ENCODE measurements at regions not wholly inside any gene's neighbourhood (a gene's known extent, or its start where the extent isn't known, plus 50 kb on each side); places are given as distances from the start of the nearest gene placed in this dataset.

DNA sequence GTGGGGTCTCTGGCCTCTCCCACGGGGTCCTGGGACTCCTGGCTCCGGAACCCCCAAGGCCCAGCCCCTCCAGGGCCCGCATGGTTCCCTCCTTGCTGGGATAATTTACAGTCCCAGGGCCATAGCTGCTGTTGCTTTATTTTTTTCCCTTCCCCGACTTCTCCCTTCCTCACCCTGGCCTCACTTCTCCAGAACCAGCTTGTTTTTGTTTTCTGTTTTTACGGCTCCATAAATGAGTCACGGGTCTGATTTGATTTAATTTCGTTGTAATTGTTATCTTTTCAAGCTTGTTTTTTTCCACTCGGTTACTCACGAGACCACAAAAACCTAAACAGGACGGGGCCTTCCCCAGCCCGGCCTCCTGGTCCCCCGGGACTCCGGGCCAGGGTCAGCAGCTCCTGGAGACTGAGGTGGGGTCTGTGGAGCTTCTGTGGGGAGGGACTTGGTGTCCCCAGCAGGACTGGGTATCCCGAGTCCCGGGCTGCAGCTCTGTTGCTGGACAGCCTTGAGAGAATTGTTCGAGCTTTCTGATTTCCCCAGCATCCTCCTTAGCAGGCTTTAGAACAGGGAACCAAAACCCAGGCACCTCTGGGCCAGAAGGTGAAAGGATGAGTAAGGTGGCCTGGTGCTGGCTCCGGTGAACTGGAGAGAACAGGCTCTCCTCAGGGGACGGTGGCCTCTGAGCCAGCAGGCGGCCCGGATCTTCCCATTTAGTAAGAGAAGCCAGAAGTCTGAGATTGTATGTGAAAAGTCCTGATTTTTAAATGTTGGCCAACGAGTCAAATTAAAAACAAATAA lies 94.9 kb downstream of the CEBPB start:
- DNase-seq (ENCODE audit: low read depth in 2 of 2) = no peak

DNA sequence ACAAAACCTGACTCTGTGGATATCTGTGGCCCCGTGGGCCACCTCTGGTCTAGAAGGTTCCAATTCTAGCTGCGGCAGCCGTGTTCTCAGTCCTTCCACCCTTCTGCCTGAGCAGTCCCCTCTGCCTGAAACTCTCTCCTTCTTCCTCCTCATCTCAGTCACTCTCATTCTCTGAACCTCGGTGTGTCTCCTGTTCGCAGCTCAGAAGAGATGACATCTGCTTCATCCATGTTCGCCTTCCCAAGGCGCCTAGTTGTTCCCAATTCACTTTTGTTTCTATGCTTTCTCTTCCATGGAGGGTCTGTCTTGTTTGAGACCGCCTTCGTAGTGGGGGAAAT lies 95.5 kb downstream of the CEBPB start:
- no peak for DNase-seq (ENCODE audit: low read depth in 2 of 2)

DNA sequence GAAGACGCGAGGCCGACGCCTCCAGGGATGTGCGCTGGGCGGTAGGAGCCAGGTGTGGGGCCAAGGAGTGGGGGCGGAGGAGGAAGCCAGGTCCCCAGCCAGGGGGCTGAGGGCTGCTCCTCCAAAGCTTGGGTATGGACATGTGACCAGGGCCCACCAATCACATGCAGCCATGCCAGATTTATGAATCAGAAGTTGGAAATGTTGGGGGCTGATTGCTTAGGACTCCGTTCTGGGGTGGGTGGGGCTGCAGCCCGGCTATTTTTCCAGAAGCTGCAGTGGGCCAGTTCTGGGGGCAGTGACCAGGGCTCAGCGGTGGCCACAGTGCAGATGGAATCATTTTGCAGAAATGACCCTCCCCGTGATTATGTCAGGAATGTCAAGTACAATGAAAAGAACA lies 96.0 kb downstream of the CEBPB start:
- no peak for DNase-seq (ENCODE audit: low read depth in 2 of 2)

DNA sequence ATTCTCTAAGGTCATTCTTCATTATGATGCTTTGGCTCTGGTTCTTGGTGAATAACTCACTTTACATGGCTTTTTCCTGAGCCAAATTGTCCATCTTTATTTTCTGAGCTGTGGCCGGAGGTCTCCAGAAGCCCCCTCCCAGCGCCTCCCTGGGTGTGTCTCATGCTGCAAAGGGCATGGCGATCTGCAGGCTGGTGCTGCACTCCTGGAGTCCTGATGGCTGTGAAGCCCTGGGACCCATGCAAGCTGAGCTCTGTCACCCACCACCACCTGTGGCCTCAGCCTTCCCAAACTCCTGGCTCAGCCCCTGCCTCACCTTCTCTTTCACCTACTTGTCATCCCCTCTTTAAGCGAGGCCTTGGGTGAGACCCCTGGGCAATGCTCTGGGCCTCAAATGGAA lies 96.9 kb downstream of the CEBPB start:
- DNase-seq (ENCODE audit: low read depth in 2 of 2) = no peak

DNA sequence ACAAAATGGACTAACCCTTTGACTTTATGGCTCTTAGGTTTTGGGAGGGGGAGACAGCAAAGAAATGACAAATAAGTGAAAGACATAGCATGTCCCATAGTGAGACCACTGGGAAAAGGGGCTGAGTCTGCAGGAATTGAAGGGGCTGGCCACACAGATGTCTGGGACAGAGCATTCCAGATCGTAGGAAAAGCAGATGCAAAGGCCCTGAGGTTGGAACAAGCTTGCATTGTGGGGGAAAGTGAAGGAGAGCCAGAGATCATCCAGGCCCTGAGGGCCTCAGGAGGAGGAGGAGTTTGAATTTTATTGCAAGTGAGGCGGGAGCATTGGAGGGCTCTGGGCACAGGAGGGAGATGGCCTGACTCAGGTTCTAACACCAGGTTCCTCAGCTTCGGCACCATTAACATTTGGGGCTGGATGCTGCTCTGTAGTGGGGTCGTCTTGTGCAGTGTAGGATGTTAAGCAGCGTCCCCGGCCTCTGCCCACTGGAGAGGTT lies 97.5 kb downstream of the CEBPB start:
- no peak for DNase-seq (ENCODE audit: low read depth in 2 of 2)

DNA sequence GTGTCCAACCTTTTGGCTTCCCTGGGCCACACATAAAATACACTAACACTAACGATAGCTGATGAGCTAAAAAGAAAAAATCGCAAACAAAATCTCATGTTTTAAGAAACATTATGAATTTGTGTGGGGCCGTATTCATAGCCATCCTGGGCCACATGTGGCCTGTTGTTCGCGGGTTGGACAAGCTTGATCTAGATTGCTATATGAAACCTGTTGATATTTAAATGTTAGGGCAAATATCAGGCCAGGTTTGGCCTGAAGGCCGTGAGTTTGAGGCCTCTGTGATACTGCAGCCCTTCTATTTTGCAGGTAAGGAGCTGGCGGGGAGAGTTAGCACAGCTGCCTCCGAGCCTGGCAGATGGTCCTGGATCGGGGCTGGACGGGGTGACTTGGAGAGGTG lies 99.0 kb downstream of the CEBPB start:
- DNase-seq (ENCODE audit: low read depth in 2 of 2) = no peak

DNA sequence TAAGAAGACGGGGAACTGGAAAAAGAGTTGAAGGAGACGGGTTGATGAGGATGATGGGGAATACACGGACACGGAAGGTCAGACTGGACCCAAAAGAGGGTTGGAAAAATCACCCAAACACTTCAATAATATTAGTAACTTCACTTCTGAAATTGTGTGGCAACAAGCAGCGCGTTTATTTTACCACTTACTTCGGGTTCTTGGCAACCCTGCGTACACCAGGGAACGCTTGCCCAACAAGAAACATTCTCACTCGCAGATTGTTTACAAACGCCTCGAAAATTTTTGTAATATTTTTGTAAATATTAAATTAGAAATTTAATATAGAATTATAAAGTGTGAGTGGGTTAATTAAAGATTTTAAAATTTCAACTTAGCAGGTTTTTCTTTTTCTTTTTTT lies 99.5 kb downstream of the CEBPB start:
- no peak for DNase-seq (ENCODE audit: low read depth in 2 of 2)

DNA sequence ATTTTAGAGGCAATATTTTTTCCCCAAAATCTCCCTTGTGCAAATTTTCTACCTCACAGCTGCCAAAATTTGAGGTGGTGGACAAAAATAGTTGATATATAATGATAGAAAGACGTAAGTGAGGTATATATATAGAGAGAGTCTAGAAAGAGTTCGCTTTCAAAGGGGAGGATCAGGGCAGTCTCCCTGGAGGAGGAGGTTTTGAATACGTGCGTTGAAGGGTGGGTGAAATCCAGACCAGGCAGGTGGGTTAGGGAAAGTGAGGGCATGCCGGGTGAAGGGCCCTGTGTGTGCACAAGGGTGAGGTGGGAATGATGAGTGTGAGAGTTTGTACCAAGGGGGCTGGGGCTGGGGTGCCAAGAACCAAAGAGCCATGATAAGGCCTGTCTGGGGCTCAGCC lies 100.2 kb downstream of the CEBPB start:
- no peak for DNase-seq (ENCODE audit: low read depth in 2 of 2)

DNA sequence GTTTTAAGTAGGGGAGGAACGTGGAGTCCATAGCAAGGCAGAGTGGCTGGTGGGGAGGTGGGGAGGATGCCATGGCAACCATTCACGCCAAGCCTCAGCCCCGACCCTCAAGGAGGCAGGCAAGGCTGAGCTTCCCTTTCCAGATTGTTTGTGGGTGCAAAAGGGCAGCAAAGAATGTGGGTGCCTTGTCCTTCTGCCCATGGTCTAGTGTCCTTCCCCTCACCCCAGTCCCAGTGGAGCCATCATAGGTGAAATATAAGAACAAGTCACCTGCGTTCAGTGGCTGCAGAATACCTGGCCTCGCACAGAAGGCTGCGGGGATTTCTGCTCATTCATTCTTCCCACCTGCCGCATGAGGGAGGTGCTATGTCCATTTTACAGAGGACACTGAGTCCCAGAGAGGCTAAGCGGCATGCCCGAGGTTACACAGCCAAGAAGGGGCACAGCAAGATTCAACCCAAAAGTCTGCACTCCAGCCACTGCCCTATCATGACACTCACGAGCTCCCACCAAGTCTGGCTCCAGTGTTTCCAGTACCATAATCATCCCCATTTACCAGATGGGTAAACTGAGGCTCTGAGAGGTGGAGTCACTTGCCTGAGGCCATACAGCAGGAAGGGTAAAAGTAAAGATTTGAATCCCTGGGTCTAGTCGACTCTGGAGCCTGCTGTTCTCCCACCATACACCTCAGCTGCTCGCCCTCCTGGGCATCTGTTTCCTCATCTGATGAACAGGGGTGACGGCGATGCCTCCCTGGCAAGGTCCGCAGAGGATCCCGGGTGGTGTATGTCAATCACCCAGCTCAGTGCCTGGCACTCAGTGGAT lies 100.8 kb downstream of the CEBPB start:
- DNase-seq (ENCODE audit: low read depth in 2 of 2) = no peak

DNA sequence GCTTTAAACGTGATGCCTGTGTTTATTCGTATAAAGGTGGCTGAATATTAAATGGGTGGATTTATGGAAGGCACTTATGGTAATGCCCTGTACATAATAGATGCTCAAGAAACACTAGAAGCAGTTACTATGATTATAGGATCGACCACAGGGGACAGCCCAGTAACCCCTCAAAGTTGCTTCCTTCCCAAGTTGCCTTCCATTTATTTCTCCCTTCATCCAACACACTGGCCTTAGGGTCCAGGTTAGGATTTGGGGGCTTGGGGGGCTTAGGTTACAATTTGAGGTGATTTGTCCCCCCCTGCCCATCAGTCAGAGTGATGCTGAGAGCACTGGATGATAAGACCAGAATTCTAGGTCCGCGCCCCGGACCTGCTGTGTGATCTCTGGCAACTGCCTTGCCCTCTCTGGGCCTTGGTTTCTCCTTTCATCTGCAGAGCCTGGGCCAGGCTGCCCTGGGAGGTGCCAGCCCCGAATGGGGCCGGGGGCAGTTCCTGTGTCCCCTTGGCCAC lies 101.5 kb downstream of the CEBPB start:
- DNase-seq (ENCODE audit: low read depth in 2 of 2) = no peak

DNA sequence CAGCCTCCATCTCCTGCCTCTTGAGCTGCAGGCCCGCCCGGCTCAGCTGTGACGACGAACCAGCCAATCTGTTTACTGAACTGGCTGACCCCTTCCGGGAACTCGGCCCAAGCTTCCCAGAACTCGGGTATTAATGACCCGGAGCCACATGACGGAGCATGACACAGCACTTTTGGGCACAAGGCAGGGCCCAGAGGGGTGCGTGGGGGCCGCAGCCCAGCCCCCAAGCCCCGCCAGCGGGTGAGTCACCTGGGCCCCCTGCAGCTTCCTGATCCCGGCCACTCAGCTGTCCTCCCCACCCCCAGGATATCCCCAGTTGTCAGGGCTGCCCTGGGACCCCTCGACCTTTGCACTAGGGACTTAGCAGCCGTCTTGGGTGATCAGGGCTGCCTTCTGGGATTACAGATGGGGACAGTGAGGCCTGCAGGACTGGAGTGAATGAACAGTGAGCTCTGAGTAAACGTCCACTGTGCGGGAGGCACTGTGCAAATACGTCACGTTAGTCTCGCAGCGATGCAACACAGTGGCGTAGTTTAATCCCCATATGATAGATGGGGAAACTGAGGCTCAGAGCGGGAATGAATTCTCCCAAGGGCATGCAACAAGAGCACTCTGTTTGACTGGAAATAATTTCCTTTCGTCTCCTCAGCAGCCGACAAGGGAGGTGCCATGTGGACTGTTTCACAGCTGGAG lies 102.1 kb downstream of the CEBPB start:
- no peak for DNase-seq (ENCODE audit: low read depth in 2 of 2)

DNA sequence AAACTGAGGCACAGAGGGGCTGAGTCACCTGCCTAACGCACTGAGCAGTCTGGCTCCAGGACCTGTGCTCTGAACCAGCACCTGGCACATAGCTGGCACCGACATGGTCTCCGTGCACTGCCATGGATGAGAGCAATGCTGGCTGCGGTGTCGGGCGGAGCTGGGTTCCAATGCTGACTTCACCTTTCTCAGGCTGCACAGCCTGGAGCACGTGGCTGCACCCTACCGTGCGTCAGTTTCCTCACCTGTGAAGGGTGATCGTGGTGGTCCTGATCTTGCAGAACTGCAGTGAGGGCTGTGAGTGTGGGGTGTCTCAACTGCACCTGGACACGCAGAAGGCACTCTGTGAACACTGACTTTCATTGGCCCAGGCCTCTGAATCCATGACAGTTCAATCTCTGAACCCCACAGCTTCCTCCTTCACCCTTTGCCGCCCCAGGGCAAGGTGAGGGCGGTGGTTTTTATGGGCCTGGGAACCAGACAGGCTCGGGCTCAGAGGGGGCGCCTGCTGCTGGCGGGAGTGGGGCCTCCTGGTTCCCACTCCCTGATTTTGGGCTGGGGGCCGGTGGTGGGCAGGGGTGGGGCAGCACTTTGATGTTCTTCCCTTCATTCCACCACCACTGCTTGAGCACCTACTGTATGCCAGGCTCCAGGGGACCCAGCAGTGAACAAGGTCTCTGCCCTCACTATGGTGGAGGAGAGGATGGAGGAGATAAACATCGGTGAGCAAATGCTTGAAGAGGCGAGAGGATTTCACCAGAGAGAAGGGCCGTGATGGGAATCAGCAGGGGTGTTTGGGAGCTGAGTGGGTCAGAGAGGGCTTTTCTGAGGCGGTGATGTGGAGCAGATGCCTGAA lies 102.9 kb downstream of the CEBPB start:
- no peak for DNase-seq (ENCODE audit: low read depth in 2 of 2)

DNA sequence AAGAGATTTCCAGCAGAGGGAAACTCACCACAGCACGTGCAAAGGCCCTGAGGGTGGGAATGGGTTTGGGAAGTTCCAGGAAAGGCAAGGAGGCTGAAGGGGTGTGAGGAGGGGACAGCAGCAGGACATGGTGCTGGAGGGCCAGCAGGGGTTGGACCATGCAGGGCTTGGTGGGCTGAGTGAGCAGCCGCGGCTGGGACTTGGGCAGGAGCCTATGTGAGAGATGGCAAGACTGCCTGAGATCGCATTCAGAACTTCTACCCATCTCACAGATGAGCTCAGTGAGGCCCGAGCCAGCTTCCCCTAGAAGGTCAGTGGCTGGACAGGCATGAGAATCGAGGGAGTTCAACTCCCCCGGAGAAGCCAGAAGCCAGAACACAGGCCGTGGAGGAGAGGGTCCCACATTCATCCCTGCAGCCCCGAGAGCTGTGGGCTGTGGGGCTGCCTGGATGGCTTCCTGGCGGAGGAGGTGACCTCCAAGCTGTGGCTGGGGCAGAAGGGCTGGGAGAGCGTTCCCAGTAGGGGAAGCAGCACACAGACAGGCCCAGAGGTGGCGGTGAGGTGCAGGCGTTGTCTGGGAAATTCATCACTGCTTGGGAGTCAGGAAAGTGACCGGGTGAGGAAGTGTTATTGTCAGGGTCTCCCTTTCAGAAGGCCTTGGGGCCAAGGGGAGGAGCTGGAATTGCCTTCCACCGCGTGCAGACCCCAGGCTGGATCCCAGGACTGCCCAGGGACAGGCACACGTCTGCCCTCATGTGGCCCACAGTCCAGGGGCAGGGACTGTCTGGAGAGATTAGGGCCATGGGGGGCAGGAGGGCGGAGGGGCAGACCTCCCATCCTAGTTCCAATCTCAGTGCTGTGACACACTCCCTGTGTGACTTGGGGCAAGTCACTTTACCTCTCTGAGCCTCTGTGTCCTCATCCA lies 103.8 kb downstream of the CEBPB start:
- DNase-seq (ENCODE audit: low read depth in 2 of 2) = no peak

DNA sequence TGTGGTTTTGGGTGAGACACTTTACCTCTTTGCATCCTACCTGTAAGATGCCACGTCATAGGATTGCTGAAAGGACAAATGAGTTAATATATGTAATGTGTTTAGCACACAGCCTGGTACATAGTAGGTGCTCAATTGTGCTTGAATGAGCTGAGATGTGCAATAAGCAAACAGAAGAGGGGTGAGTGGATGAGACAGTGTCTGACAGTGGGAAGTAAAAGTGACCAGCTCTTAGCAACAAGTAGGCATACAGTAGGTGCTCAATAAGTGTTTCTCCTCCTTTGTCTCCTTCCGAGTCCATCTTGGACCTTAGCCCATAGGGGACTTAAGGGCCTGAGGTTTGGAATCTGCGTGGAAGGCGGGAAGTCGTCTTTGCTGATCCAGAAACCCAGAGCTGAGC lies 104.7 kb downstream of the CEBPB start:
- no peak for DNase-seq (ENCODE audit: low read depth in 2 of 2)

DNA sequence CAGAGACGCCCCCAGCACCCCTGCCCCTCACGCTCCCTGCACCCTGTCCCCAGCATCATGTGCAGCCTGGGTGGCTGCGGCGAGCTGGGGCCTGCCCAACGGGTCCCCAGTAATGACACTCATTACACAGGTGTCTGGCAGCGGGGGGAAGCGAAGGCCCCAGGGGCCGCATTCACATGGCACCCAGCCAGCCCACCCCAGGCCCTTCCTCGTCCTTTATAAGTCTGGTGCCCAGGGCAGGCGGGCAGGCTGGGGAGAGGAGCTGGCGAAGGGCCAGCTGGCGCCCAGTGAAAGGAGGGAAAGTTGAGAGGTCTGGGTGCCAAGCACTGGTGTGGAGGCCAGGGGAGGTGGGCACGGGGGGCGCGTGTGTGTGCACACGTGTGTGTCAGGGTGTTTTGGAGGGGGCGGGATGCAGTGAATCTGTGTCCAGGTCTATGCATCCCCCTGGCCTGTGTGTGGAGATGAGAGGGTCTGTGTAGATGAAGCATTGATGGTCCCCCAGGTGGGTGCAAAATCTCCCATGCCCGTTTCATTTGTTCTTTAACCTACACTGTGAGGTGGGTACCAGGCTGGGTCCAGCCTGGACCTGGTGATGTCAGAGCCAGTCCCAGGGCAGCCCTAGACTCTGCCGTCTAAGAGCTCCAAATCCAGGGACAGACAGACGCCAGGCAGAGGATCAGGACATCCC lies 105.3 kb downstream of the CEBPB start:
- no peak for DNase-seq (ENCODE audit: low read depth in 2 of 2)

DNA sequence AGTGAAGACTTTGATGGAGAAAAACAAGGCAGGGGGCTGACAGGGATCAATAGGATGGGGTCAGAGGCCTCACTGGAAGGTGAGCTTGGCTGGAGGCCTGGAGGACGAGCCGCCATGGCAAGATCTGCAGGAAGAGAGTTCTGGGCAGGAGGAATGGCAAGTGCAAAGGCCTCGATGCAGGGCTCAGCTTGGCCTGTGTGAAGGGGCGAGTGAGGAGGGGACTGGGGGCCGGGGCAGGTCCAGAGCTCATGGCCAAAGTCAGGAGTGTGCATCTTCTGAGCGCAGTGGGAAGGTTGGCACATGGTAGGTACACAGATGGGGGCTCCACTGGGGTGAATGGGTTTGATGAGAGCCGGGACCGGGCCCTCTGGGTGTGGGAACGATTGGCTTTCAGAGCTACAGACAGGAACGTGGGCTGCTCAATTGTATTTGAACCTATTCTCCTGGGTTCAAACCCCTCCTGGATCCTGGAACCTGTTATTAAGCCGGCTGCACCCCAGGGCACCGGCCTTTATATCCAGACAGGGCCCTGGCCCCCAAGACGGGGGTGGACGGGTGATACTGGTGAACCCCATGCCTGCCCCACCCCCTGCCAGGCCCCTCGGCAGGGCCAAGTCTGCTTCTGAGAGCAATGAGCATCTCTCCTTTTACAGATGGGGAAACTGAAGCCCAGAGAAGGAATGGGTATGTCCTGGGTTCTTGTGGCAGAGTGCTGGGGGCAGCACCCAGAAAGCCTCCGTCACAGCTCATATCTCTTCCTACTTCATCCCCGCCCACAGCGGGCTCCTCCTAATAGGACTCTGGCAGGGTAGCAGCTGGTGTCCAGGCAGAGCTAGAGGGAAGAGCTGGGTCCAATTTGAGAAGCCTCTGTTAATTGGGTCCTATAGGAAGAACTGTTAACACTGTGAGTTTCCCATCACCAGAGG lies 106.1 kb downstream of the CEBPB start:
- DNase-seq (ENCODE audit: low read depth in 2 of 2) = no peak

DNA sequence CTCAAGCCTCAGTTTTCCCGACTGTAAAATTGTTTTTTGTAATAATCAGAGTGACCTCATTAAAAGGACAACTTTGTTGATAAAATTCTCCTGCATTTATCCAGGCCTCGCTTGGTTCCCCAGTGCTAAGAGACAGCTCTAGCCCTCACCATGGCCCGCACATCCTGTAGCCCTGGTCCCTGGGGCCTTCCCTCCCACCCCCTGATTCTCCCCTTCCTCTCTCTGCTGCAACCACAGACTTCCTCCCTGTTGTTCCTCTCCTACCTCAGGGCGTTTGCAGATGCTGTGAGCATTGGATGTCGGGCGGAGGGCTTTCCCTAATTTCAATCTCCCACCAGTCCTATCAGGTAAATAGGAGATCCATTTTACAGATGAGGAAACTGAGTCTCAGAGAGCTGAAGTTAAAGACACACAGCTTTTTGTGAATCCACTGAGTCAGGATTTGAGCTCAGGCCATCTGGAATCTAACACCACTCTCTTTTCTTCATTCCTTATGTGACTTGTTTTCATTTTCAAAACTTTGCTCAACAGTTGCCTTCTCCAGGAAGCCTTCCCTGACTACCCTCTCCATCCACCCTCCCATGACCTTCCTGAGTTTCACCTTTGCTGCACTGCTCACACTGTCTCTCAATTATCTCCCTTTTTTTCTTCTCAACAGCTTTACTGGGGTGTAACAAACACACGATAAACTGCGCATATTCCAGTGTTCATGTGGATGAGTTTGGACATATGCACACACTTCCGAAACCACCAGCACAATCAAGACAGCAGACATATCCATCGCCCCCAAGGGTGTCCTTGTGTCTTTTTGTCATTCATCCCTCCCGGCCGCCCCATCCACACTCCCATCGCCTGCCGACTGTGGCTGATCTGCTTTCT lies 107.1 kb downstream of the CEBPB start:
- no peak for DNase-seq (ENCODE audit: low read depth in 2 of 2)

Data from stimulated activated CD8-positive, alpha-beta memory T cell treated with anti-CD3 and anti-CD28 coated beads, Interleukin-7, amount 100 ng/mL, for 1 hour (primary cell).